H1 (cell line): ENCODE measurements at regions not wholly inside any gene's neighbourhood (a gene's known extent, or its start where the extent isn't known, plus 50 kb on each side); places are given as distances from the start of the nearest gene placed in this dataset.
"Not testable (repeated sequence)": the region's sequence is repeated elsewhere in the genome, so short reads cannot be mapped to it uniquely, and the experiment has no call there.

Experiments
- CTCF ChIA-PET: fragments of 300-600 bp; sonication (Branson Sonifier 250); formaldehyde crosslinking; loops from one replicate; lab custom pipeline; 2021; ENCODE audit not compliant: partially characterized antibody; lab: Charles Lee
- POLR2A ChIA-PET: fragments of 300-600 bp; sonication (Branson Sonifier 250); formaldehyde crosslinking; loops from one replicate; lab custom pipeline; 2021; ENCODE audit warnings: inconsistent platforms; ENCODE audit not compliant: partially characterized antibody; lab: Charles Lee
- DNase-seq, 2 experiments: peaks; one replicate each; pipeline versions ENCODE4 v3.0.0 to v3.0.0-alpha.2; 2010 to 2022; ENCODE audit warnings: low spot score in 2 of 2, low read depth in 1 of 2, mixed read lengths in 1 of 2
- FAIRE-seq: peaks from 2 replicates; lab custom pipeline; 2011; peaks lifted over from hg19 to GRCh38; lab: Jason Lieb, UNC
- H2AFZ ChIP-seq: 2 replicates; pipeline ENCODE4 v1.8.1; 2012; ENCODE audit warnings: low read length, inconsistent platforms
- H2AK5ac ChIP-seq: 2 replicates; pipeline ENCODE4 v1.6.1; 2013; ENCODE audit warnings: low read depth, low read length
- H2BK120ac ChIP-seq: replicated peaks from 2 replicates; pipeline ENCODE3; 2013; ENCODE audit warnings: low read depth, low read length, inconsistent platforms
- H2BK12ac ChIP-seq: 2 replicates; pipeline ENCODE4 v1.6.1; 2013; ENCODE audit warnings: low read depth, low read length
- H2BK15ac ChIP-seq: 2 replicates; pipeline ENCODE4 v1.6.1; 2013; ENCODE audit warnings: low read length
- H2BK20ac ChIP-seq: 2 replicates; pipeline ENCODE4 v1.6.1; 2013; ENCODE audit warnings: low read length
- H2BK5ac ChIP-seq: 2 replicates; pipeline ENCODE4 v1.6.1; 2013; ENCODE audit warnings: low read depth, low read length
- H3K14ac ChIP-seq: 2 replicates; pipeline ENCODE4 v1.6.1; 2013; ENCODE audit warnings: inconsistent platforms; ENCODE audit not compliant: insufficient read length
- H3K18ac ChIP-seq: 2 replicates; pipeline ENCODE4 v1.6.1; 2013; ENCODE audit warnings: low read length; ENCODE audit errors: extremely low read depth
- H3K23ac ChIP-seq: 2 replicates; pipeline ENCODE4 v1.6.1; 2013; ENCODE audit warnings: inconsistent platforms; ENCODE audit not compliant: insufficient read length
- H3K23me2 ChIP-seq: 2 replicates; pipeline ENCODE4 v1.6.1; 2013; ENCODE audit warnings: low read depth, low read length
- H3K27ac ChIP-seq: 2 replicates; pipeline ENCODE4 v1.6.1; 2011; ENCODE audit warnings: low read depth, low read length, inconsistent platforms
- H3K27me3 ChIP-seq, 4 experiments: replicated peaks in 1 of 4; 1 replicate in 1 of 4; 2 replicates in 3 of 4; pipeline versions ENCODE4 v1.6.1 to v1.8.1; 2011 to 2013; ENCODE audit warnings: low read length in 3 of 4, mild to moderate bottlenecking in 3 of 4, inconsistent platforms in 2 of 4, mixed read lengths in 2 of 4, moderate library complexity in 1 of 4; ENCODE audit not compliant: control insufficient read depth in 3 of 4, insufficient read depth in 3 of 4; ENCODE audit errors: extremely low read depth in 1 of 4
- H3K36me3 ChIP-seq, 4 experiments: 2 replicates each; pipeline versions ENCODE4 v1.6.1 to v1.8.1; 2011 to 2013; ENCODE audit warnings: mild to moderate bottlenecking in 4 of 4, low read length in 3 of 4, moderate library complexity in 2 of 4, control low read depth in 1 of 4, inconsistent platforms in 1 of 4; ENCODE audit not compliant: insufficient read depth in 4 of 4, control insufficient read depth in 2 of 4
- H3K4ac ChIP-seq: replicated peaks from 2 replicates; pipeline ENCODE3; 2013; ENCODE audit warnings: low read length, low read depth, mixed read lengths, inconsistent platforms; ENCODE audit not compliant: insufficient read length
- H3K4me1 ChIP-seq, 4 experiments: replicated peaks in 1 of 4; 1 replicate in 1 of 4; 2 replicates in 3 of 4; pipeline versions ENCODE4 v1.6.1 to v1.8.1; 2011 to 2013; ENCODE audit warnings: low read length in 3 of 4, inconsistent platforms in 2 of 4, mixed read lengths in 1 of 4; ENCODE audit not compliant: insufficient read depth in 4 of 4, control insufficient read depth in 3 of 4
- H3K4me2 ChIP-seq, 2 experiments: 2 replicates each; pipeline versions ENCODE4 v1.6.1 to v1.8.1; 2011 to 2013; ENCODE audit warnings: low read depth in 2 of 2, low read length in 2 of 2, control low read depth in 1 of 2, inconsistent platforms in 1 of 2, mild to moderate bottlenecking in 1 of 2; ENCODE audit not compliant: insufficient read depth in 1 of 2
- H3K4me3 ChIP-seq, 4 experiments: fragments of 200-600, 300-600 bp in 1 of 4; sonication (generic), shearing (Covaris generic), sonication (Bioruptor Twin) in 1 of 4; 2 replicates each; pipeline versions ENCODE4 v1.5.1 to v1.8.1; 2011 to 2016; ENCODE audit warnings: low read length in 4 of 4, low read depth in 3 of 4, control low read depth in 2 of 4, inconsistent platforms in 2 of 4, mild to moderate bottlenecking in 2 of 4, mixed read lengths in 1 of 4, moderate library complexity in 1 of 4; ENCODE audit not compliant: insufficient read depth in 2 of 4; ENCODE audit errors: extremely low read depth in 1 of 4
- H3K56ac ChIP-seq: replicated peaks from 2 replicates; pipeline ENCODE3; 2013; ENCODE audit warnings: low read depth, mild to moderate bottlenecking, mixed read lengths, low read length, inconsistent platforms; ENCODE audit not compliant: insufficient read length
- H3K79me1 ChIP-seq: 2 replicates; pipeline ENCODE4 v1.6.1; 2013; ENCODE audit warnings: low read depth, low read length, control low read depth
- H3K79me2 ChIP-seq, 2 experiments: 2 replicates each; pipeline versions ENCODE4 v1.6.1 to v1.8.1; 2012 to 2013; ENCODE audit warnings: low read length in 2 of 2, mild to moderate bottlenecking in 2 of 2, inconsistent platforms in 1 of 2; ENCODE audit not compliant: insufficient read depth in 2 of 2, control insufficient read depth in 1 of 2
- H3K9ac ChIP-seq, 4 experiments: replicated peaks in 1 of 4; 1 replicate in 1 of 4; 2 replicates in 3 of 4; pipeline versions ENCODE4 v1.6.1 to v1.8.1; 2011 to 2013; ENCODE audit warnings: low read depth in 3 of 4, low read length in 3 of 4, control low read depth in 2 of 4, mild to moderate bottlenecking in 2 of 4, moderate library complexity in 2 of 4, inconsistent platforms in 1 of 4; ENCODE audit errors: extremely low read depth in 1 of 4
- H3K9me3 ChIP-seq, 2 experiments: 2 replicates each; pipeline versions ENCODE4 v1.6.1 to v1.8.1; 2012 to 2013; ENCODE audit warnings: mild to moderate bottlenecking in 2 of 2, moderate library complexity in 2 of 2, control low read depth in 1 of 2, inconsistent platforms in 1 of 2, low read depth in 1 of 2, low read length in 1 of 2, mixed read lengths in 1 of 2; ENCODE audit not compliant: insufficient read depth in 2 of 2
- H4K20me1 ChIP-seq, 2 experiments: replicated peaks in 1 of 2; 2 replicates each; pipeline versions ENCODE3 to v1.8.1; 2011 to 2013; ENCODE audit warnings: inconsistent platforms in 2 of 2, low read length in 2 of 2, mild to moderate bottlenecking in 1 of 2; ENCODE audit not compliant: insufficient read depth in 2 of 2, control insufficient read depth in 1 of 2
- H4K5ac ChIP-seq: 2 replicates; pipeline ENCODE4 v1.6.1; 2013; ENCODE audit warnings: low read length, low read depth, mixed read lengths, inconsistent platforms; ENCODE audit not compliant: insufficient read length
- H4K8ac ChIP-seq: 2 replicates; pipeline ENCODE4 v1.8.0; 2013; ENCODE audit warnings: mild to moderate bottlenecking, moderate library complexity, low read length, inconsistent platforms; ENCODE audit not compliant: insufficient read depth; ENCODE audit errors: extremely low read depth
- H4K91ac ChIP-seq: replicated peaks from 2 replicates; pipeline ENCODE3; 2013; ENCODE audit warnings: low read length, mixed read lengths, inconsistent platforms; ENCODE audit not compliant: insufficient read length
- WGBS, 2 experiments: shearing (Covaris generic) in 1 of 2; methylation state at CpG; one replicate each; pipeline versions ENCODE4 v1.1.6 to v1.1.7; 2013 to 2015; ENCODE audit warnings: low lambda C conversion rate in 2 of 2, mixed read lengths in 2 of 2, inconsistent platforms in 1 of 2, low coverage in 1 of 2, missing lambda C conversion rate in 1 of 2; ENCODE audit not compliant: insufficient replicate concordance in 2 of 2, insufficient coverage in 1 of 2, insufficient read length in 1 of 2; ENCODE audit errors: extremely low coverage in 1 of 2, missing lambda C conversion rate in 1 of 2; 5-methylcytosine and 5-hydroxymethylcytosine counted together

- H2AFZ ChIP-seq, H3K4me1 ChIP-seq, H3K18ac ChIP-seq, H2BK20ac ChIP-seq, H3K23me2 ChIP-seq, H3K4me3 ChIP-seq, POLR2A ChIA-PET, FAIRE-seq, H4K8ac ChIP-seq, H2BK12ac ChIP-seq, H3K36me3 ChIP-seq, H4K5ac ChIP-seq, H3K56ac ChIP-seq, H3K4me2 ChIP-seq, H3K79me2 ChIP-seq, H3K14ac ChIP-seq, H3K79me1 ChIP-seq, H3K9ac ChIP-seq, H3K27me3 ChIP-seq, H2BK5ac ChIP-seq, H2BK15ac ChIP-seq, H2AK5ac ChIP-seq, H3K27ac ChIP-seq, H3K4ac ChIP-seq, H4K91ac ChIP-seq, H3K23ac ChIP-seq, H3K9me3 ChIP-seq, H2BK120ac ChIP-seq, DNase-seq, H4K20me1 ChIP-seq: not testable (repeated sequence)
- WGBS, 2 experiments = 84% methylated on average over 3 of the region's 3 CpGs; no CpG with 5 or more reads in 1 of the 2 experiments
- CTCF ChIA-PET = interaction anchor here (0.7 to 2.5 kb wide), 8 partner anchors 14 to 302 kb away, joined by 3 to 9 read pairs (median 5); no protein-coding TSS in a partner anchor
Observed at GRCh38 chr6:16820262-16820661, 59.0 kb upstream of the ATXN1 start.
